Left ventricle myocardium superior (tissue), 1 donor: ENCODE measurements at regions not wholly inside any gene's neighbourhood (a gene's known extent, or its start where the extent isn't known, plus 50 kb on each side); places are given as distances from the start of the nearest gene placed in this dataset.
A peak's percentile ranks its signal among the peaks of the same experiment; 100 is the strongest.

Experiments
- ATAC-seq: fragments of 200-7000 bp; cut with Tn5 transposase; one replicate; pipeline ENCODE4 v1.9.1; 2020; ENCODE audit warnings: mild to moderate bottlenecking, moderate library complexity
- DNase-seq: peaks from one replicate; pipeline ENCODE4 v3.0.0-alpha.2; 2020
- intact Hi-C: fragments of 100-400 bp; cut with micrococcal nuclease; formaldehyde crosslinking; loops from one replicate; pipeline ENCODE4 v1.11.0; 2022
- donor health status: DM: no; HTN: yes; CAD: no; lungs with severe emphysema.

GRCh38 chr5:142481410-142481809 lies 156.6 kb upstream of the SPRY4 start:
- DNase-seq (no peak), ATAC-seq (no peak)
- intact Hi-C loops, result no loop called here

DNA sequence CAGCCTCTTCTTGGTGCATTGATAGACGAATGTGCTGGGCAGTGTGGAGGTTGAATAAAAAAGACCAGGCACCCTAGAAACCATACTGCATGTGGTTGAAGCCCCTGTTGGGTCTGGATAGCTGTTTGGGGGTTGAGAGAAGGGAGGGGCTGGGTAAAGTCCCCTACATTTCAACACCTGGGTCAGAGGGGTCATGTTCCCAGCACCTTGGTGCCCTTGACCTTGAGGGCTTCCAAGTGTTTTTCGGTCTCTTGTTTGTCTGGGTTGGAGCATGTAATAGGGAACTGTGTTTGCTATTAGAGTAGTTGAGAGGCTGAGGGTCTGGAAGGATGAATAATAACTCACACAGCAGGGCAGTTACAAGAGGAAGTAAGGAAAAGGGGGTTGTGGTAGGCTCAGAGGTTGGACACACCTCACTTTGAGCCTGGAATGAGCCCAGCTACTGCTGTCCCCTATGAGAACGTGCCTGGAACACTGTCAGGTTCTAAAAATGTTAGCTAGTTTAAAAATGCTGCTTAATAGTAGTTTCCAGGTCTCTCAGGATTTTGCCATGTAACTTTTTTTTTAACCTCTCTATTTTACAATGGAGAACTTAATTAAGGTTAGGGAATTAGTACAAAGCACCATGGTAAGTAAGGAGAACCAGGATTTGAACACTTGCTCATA lies 155.2 kb upstream of the SPRY4 start:
- intact Hi-C loops, result no loop called here
- ATAC-seq (no peak), DNase-seq (no peak)

DNA sequence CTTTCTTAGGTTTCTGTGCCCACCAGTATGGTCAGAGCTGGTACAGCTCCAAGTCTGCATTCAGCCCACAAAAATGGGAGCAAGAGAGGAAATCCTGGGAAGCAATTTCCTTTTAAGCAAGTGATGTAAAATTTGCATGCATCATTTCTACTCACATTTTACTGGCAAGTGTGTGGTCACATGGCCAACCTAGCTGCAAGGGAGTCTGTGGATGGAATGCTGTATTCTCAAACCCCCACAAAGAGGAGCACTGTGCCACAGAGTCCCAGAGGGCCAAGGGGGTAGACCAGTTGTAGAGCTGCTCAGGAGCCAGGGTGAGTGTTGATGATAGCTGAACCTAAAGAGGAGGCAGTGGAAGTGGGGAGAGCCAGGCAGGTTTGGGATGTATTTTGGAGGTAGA lies 154.3 kb upstream of the SPRY4 start:
- DNase-seq, result no peak
- no peak for ATAC-seq
- intact Hi-C loops, result no loop called here

- no peak for DNase-seq
- ATAC-seq, result no peak
- intact Hi-C loops, result no loop called here
These were observed 153.3 kb upstream of the SPRY4 start for GRCh38 chr5:142478113-142478512.

DNA sequence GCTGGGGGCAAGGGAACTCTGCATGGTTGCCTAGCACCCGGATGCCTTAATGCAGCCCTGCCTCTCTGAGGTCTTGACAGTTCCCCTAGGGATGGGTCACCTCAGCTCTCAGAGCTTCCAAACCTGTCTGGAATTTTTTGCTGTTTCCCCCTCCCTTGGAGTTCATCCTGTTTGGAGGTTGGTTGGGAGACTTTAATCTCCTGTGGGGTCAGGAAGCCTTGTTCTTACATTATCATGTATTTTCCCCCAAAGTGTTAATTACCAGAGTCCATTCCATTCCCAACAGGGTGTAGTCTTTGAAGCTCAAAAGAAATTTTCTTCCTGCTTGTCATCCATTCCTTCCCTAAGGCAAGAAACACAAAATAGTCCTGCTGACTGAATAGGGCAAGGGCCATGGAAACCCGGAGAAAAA lies 150.3 kb upstream of the SPRY4 start:
- ATAC-seq (no peak), DNase-seq (no peak)
- intact Hi-C loops, result no loop called here

DNA sequence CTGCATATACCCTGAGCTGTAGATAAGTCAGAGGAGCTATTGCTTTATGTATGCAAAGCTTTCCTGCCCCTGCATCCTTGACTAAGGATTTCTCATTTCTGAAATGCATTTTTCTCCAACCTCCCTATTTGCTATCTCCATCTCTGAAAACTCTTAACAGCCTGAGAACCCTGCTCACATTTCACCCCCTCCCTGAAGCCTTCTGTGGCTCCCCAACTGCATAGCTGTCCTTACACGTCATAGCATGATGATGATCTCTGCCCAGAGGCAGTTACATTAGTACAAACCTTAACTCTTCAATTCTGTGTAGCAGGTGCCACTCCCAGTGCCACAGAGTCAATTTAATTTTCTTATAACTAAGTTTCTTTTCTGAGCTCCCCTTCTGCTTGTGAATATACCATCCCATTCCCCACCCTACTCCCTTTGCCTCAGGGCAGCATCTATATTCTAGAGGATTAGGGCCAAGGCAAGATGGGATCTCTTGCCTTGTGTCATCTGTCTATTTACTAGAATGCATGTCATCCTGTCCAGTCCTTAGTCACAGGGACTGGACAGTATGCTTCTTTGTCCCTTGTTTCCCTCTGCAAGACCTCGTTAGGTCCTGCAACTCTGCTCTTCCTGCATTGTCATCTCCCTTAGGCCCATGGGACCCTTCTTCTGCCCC lies 149.7 kb upstream of the SPRY4 start:
- intact Hi-C loops, result no loop called here
- ATAC-seq (no peak), DNase-seq (no peak)

- ATAC-seq (no peak), DNase-seq (no peak)
- intact Hi-C loops, result no loop called here
These were observed 148.2 kb upstream of the SPRY4 start for GRCh38 chr5:142473038-142473437.

GRCh38 chr5:142472306-142472951 lies 147.6 kb upstream of the SPRY4 start:
- intact Hi-C loops, result no loop called here
- no peak for DNase-seq
- ATAC-seq, result no peak

- ATAC-seq, result no peak
- intact Hi-C loops, result no loop called here
- no peak for DNase-seq
These were observed 141.6 kb upstream of the SPRY4 start for GRCh38 chr5:142466195-142466971.

- DNase-seq, result no peak
- intact Hi-C loops, result no loop called here
- no peak for ATAC-seq
These were observed 140.7 kb upstream of the SPRY4 start for GRCh38 chr5:142465476-142465875.

DNA sequence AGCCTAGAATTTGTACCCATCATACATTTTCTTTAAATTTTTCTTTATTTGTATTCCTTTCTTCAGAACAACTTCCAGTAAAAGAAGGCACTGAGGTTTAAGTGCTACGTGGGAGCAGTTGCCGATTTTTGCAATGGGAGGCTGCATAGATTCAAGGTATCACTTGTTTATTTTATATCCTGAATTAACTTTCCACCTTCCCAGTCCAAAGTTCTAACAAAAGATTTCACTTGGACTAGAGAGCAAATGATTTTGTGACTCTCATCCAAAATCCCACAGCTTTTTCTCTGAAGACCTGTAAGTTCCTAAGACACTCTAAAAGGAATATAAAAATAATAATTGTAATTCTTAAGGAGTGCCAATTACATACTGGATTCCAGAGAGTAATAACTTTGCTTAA lies 139.1 kb upstream of the SPRY4 start:
- no peak for DNase-seq
- ATAC-seq, result no peak
- intact Hi-C loops, result no loop called here

- ATAC-seq, result no peak
- DNase-seq, result no peak
- intact Hi-C loops, result no loop called here
These were observed 136.3 kb upstream of the SPRY4 start for GRCh38 chr5:142461028-142461590.

GRCh38 chr5:142459209-142459608 lies 134.4 kb upstream of the SPRY4 start:
- intact Hi-C loops, result no loop called here
- ATAC-seq (no peak), DNase-seq (no peak)

DNA sequence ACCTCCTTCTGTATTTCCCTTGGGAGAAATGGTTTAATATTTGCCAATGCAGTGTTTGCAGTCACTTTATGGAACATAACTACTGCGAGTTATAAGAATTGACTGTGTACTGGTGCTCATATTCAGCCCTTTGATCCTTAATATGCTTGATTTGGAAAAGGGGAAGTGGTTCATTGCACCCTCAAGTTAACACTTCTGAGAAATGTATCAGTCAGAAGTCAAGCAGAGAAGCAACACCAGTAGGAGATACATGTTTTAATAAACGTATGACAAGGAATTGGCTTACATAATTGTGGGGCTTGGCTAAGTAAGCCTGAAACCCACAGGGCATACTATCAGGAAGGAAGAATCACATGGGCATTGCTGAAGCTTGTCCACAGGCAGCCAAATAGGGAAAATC lies 131.0 kb upstream of the SPRY4 start:
- ATAC-seq (no peak), DNase-seq (no peak)
- intact Hi-C loops, result no loop called here

DNA sequence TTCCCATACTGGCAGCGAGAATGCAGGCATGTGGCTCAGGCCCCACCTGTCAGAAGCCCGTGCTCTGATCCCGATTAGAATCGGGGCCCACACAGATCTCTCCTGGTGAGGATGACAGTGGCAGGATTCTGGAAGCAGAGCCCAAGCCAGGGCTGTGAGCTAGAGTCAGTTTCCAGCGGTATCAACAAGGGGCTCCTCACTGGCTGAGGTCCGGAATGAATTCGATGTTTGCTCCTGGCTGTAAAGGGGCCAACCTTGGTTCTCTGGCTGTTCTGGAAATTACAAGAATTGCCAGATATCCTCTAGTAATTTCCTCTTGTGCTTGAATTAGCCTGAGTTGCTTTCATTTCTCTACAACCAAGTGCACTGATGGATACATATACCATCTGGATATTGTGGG lies 129.1 kb upstream of the SPRY4 start:
- ATAC-seq (peak; percentile 17), DNase-seq (no peak)
- intact Hi-C loops, result no loop called here

GRCh38 chr5:142450419-142450818 lies 125.6 kb upstream of the SPRY4 start:
- intact Hi-C loops, result no loop called here
- ATAC-seq (no peak), DNase-seq (no peak)

- DNase-seq (no peak), ATAC-seq (no peak)
- intact Hi-C loops, result no loop called here
These were observed 123.1 kb upstream of the SPRY4 start for GRCh38 chr5:142447887-142448286.

GRCh38 chr5:142446960-142447279 lies 122.1 kb upstream of the SPRY4 start:
- no peak for ATAC-seq
- intact Hi-C loops, result no loop called here
- no peak for DNase-seq

- DNase-seq, result no peak
- ATAC-seq, result peak; percentile 75
- intact Hi-C loops, result no loop called here
These were observed 121.5 kb upstream of the SPRY4 start for GRCh38 chr5:142446131-142446959.
